AG20443 (cell line): ENCODE measurements at regions not wholly inside any gene's neighbourhood (a gene's known extent, or its start where the extent isn't known, plus 50 kb on each side); places are given as distances from the start of the nearest gene placed in this dataset.
"Not testable (repeated sequence)": the region's sequence is repeated elsewhere in the genome, so short reads cannot be mapped to it uniquely, and the experiment has no call there.

Experiments
- DNase-seq: peaks from one replicate; pipeline ENCODE4 v3.0.0; 2012; ENCODE audit warnings: low spot score, mixed read lengths

- no peak for DNase-seq
These were observed 763.1 kb downstream of the BCL11A start for GRCh38 chr2:59790186-59791003.

DNA sequence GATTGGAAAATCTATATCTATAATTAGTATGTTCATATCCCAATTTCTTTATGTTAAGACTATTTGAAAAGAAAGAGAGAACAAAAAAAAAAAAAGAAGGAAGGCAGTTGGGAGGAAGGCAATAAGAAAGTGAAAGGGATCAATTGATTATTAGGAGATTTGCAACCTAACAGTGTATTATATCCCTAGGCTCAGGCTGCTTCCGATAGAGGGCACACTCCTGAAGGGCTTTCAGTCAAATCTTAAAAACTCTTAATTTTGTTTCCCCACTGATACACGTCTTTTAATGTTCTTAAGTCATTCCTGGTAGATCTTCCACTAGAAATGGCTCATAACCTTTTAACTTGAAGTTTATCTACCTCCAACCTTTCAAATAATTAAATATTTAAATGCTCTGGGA lies 763.9 kb downstream of the BCL11A start:
- no peak for DNase-seq

DNA sequence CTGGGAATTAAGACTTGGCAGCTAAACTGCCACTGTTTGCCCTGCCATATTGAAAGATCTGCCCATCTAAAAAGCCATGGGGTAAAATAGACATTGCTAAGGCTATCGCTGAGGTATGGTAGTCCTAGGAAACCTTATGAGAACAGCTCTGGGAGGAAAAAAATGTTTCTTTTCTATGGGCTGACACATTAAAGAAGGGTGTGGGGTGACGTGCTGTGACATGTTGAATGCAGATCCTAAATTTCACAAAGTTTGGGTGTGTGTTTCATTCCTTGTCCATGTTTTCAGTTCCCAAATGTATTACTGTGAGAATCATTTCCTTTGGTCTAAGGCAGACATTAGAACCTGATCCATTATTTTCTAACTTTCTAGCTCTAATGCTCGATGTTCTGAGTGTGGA lies 766.4 kb downstream of the BCL11A start:
- no peak for DNase-seq

DNA sequence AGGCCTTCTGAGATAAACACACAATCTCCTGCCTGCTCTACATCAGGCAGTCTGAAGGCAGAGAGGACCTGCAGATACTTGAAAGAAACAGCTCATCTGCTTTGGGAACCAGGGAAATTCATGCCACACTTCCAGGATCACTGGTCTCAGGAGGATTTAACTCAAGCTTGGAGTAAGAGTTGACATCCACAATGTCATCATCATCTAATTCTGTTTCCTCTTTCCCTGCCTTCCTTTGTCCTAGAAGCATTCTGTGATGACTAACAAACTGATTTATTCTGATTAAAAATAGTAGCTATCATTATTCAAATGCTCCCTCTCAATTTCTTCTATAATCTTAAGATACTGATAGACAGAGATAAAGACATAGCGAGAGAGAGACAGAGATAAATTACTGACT lies 766.8 kb downstream of the BCL11A start:
- DNase-seq = no peak

- no peak for DNase-seq
These were observed 773.9 kb downstream of the BCL11A start for GRCh38 chr2:59779571-59779970.

GRCh38 chr2:59777120-59777519 lies 776.3 kb downstream of the BCL11A start:
- DNase-seq = no peak

DNA sequence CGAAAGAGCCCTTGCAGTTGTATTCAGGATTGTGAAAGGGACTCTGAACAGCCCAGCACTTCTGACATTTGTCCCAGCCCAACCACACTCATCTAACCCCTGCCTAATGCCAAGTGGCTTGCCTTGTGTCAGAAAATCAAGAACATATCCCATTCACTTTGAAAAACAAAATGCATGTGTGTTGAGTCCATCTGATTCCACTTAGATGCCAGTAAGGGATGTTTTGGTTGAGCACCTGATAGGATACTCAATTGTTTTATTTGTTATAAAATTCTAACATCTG lies 776.8 kb downstream of the BCL11A start:
- DNase-seq = no peak

DNA sequence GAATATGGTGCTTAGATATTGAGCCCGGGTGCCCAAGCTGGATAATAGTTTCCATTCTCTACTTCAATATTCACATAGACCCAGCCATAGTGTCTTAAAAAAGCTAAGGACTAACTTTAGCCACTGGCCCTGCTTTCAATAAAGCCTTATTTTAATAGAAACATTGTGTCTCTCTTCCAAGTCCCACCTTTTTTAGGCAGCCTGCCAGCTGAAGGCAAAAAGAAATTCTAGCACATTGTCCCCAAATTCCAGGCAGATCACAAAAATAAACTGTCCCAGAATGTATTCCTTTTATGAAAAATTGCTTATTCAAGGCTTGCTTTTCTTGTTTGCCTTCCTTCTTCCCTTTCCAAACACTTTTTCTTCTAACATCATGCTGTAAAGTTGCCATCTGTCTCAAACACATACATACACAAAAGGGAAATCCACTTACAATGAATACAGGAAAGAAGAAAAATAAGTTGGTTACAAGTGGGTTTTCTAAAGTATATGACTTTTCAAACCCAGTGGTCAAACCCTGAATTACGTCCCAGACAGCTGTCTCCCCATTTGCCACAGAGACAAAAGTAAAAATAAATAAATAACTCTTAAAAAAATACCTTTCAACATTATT lies 778.5 kb downstream of the BCL11A start:
- DNase-seq = no peak

DNA sequence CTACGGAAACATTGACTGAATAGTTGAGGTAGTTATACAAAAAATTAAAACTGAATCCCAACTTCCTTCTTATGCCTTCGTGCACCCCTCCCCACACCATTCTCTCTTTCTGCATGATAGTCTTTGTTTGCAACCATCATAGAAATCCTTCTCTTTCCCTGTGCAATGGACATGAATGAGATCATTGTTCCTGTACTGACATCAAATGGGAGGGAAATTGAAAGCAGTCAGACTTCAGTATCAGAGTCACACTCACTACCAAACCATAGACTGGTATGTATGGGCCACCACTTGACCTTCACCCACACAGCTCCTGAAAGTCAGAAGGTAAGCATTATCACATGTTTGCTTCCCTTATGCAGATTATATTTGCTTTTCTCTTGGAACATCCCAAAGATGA lies 782.8 kb downstream of the BCL11A start:
- no peak for DNase-seq

DNA sequence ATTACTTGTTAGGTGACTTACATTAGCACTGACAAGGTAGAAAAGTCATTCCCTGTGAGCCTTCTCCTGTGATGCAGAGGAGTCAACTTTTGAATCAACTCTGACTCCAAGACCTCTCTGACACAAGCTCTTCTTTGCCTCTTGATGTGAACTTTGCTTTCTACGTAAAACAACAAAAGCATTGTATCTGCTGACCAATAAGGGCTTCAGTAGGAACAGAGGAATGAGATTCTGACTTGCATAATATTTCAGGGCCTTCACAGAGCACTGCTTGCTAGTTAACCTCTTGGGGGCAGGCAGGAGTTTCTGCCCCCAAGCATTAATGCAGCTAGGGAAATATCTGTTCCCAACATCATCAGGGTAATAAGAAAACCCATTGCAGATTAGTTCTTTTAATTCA lies 791.5 kb downstream of the BCL11A start:
- DNase-seq = no peak

GRCh38 chr2:59756150-59756549 lies 797.3 kb downstream of the BCL11A start:
- DNase-seq = no peak

DNA sequence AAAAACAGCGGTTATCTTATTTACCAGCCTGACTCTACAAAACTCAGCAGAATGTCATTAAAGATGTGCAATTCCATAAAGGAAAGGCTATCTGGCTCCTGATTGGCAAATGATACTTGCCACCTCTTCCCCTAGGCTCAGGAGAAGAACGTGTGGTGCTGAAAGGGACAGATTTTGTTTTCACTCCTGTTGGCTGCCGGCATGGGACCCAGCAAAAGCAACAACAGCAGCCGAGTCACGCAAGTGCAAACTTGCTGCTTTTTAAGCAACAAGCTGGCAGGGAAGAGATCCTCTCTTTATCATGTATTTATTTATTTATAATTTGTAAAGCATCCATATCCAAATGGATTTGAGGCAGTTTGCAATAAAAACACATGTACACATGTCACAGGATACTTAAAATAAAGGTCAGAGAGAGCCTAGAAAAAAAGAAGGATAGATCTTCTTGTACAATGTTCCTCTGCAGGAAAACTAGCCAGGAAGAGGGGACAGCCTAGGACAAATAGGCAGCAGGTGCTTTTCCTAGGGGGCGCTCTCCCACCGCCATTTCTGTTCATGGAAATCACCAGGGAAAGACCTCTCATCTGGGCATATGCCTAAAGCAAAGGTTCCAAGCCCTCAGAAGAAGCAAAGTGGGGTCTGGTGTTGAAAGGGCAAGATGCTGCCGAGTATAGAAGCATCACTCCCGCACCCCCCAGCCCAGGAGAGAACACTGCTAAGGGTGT lies 799.3 kb downstream of the BCL11A start:
- DNase-seq = no peak

DNA sequence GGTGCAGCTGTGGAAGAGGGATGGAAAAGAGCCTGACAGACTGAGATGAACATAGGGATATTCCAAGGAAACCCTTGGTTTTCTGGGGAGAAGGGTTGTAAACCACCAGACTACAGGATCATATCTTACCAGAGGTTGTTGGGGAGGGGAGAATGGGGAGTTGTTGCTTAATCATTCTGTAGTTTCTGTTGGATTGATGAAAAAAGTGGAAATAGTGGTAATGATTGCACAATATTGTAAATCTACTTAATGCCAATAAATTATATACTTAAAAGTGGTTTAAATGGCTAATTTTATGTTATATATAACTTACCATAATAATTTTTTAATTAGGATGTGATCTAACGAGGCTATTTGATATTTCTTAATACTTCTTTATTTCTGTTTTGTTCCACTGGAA lies 800.9 kb downstream of the BCL11A start:
- DNase-seq = no peak

- DNase-seq = no peak
These were observed 801.4 kb downstream of the BCL11A start for GRCh38 chr2:59752071-59752470.

DNA sequence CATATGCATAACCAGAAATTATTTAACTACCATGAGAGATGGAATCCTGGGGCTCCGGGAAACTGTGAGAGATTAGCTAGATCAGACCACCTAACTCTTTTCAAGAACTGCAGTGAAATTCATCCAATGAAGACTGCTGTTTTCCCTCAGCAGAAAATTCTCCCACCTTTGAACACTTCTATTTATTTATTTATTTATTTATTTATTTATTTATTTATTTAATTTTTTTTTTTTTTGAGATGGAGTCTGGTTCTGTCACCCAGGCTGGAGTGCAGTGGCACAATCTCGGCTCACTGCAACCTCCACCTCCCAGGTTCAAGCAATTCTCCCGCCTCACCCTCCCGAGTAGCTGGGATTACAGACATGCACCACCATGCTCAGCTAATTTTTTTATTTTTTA lies 802.2 kb downstream of the BCL11A start:
- not testable (repeated sequence) for DNase-seq

DNA sequence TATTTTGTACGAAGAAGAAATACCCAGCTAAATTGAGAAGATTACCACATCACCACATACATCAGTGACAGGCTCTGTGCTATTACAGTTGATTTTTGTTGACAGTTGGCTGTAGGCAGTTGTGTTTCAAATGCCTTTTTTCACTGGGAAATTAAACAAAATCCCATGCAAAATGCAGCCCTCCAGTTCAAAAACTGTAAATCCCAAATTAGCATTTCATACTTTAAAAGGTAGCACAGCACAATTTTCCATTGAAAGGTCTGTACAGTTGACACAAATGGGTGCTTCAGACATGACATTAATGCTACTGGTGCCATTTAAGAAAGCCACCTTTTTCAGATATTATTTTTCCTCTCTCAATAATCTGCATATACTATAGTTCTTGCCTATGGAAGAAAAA lies 807.2 kb downstream of the BCL11A start:
- no peak for DNase-seq

DNA sequence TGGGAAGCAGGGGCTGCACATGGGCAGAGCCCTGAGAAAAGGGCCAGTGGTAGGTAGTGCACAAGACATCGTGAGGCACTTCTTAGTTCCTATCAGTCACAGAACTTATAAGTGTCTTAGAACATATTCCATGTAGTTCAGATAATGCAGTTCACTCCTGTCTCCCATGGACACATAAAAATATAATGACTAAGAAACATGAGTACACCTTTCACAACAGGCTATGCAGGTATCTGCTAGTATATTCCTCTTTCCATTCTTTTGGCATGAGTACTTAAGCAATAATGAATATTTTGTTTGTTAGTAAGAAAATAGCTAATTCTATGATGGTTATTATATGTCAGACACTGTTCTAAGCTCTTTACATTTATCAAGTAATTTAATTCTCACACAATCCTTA lies 808.4 kb downstream of the BCL11A start:
- no peak for DNase-seq

- DNase-seq = no peak
These were observed 809.0 kb downstream of the BCL11A start for GRCh38 chr2:59744436-59744835.

- DNase-seq = no peak
These were observed 811.6 kb downstream of the BCL11A start for GRCh38 chr2:59741840-59742239.

- DNase-seq = no peak
These were observed 814.3 kb downstream of the BCL11A start for GRCh38 chr2:59739166-59739565.

- DNase-seq = no peak
These were observed 816.2 kb downstream of the BCL11A start for GRCh38 chr2:59737299-59737698.

DNA sequence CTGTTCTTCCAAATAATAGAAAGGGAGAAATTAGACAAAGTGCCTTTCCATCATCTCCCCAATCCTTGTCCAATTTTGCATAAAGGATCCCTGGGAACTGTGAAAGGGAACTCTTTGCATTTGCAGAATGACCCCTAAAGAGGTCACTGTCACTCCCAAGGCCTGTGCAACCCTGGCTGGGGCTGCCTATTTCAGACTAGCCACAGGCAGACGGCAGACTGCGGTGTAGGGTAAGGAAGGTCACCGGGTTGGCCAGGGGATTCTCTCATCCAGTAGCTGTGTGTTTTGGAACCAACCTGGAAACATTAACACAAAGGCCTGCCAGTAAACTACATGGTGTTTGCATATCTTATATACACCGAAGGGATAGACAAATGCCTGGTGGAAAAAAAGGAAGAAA lies 818.7 kb downstream of the BCL11A start:
- DNase-seq = no peak

DNA sequence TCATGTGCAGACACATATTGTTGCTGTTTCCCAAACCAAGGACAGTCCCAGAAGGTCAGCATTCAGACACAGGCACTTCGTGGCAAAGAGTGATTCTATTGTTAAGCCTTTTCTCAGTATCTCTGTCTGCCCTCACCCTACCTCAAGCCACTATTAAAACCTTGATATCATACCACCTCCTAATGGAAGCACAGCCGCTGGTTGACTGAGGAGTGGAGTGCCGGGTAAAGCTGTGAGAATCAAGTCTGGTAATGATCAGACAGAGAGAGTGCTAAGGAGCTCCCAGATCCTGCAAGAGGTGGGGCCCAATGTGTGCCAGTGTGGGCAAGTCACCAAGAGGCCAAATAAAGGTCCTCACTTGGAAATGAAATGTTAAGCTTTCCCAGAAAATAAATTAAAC lies 819.5 kb downstream of the BCL11A start:
- DNase-seq = no peak

- DNase-seq = no peak
These were observed 819.9 kb downstream of the BCL11A start for GRCh38 chr2:59733567-59733930.
